HTR-8/SVneo (cell line): ENCODE measurements at regions not wholly inside any gene's neighbourhood (a gene's known extent, or its start where the extent isn't known, plus 50 kb on each side); places are given as distances from the start of the nearest gene placed in this dataset.

Experiments used
- DNase-seq: peaks from one replicate; pipeline ENCODE4 v3.0.0; 2011; ENCODE audit warnings: low spot score, mixed read lengths; ENCODE audit not compliant: insufficient read length
- FAIRE-seq: peaks from 2 replicates; lab custom pipeline; 2011; peaks lifted over from hg19 to GRCh38; lab: Jason Lieb, UNC

DNA sequence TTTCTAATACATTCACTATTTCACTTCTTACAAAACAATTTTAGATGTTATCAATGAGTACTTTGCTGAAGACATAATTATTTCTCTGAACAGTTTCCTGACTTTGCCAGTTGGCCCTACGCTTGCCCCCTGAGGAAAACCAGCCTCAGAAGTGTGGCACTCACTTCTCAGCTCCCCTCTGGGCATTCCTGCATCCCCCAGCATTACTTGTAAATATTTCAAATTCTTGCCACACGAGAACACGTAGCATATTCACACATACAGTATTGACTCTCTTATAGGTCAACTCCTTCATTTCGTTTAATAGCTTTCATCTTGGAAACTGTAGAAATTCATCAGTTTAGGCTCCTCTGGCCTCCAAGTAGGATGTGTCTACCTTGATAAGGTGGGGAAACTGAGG, 65.2 kb downstream of the OTX2 start:
- FAIRE-seq (no peak), DNase-seq (no peak)

DNA sequence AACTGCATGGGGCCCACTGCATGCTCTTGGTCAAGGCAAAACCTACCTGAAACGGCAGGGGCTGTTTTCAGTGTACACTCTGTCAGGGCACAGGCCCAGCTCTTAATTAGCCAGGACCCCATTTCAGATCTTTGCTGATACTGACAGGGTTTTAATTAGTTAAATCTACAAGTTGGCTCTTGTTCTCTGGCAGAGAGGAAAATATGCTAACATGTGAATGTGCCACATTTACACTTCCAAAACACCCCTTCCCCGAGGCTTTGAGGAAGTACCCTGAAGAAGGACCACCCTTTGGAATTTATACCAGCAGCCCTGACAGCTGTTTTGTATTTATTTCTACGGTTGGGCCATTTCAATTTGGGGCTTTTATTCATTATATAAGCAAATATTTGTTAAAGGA, 66.3 kb downstream of the OTX2 start:
- DNase-seq (no peak), FAIRE-seq (peak; percentile 48)

DNA sequence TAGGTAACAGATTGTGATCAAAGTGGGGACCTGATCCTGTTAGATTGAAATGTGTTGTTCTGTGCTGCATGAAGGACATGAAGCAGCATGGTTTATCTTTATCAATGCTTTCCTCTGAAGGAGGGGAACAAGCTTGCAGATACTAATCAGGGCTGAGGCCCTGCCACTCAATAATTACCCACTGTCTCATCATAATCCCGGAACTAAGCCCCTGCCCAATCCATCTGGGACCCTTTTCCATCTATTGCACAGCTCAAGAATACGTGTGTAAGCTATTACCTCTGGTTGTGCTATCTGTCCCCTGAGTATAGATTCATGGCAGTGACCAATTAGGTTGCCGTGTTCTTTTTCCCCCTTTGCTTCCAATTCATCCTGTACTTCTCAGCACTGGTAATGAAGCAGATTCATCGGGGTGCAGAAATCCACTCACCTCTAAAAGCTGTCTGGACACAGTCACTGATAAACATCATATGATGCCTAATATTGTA, 67.8 kb downstream of the OTX2 start:
- FAIRE-seq (peak; percentile 92), DNase-seq (no peak)

DNA sequence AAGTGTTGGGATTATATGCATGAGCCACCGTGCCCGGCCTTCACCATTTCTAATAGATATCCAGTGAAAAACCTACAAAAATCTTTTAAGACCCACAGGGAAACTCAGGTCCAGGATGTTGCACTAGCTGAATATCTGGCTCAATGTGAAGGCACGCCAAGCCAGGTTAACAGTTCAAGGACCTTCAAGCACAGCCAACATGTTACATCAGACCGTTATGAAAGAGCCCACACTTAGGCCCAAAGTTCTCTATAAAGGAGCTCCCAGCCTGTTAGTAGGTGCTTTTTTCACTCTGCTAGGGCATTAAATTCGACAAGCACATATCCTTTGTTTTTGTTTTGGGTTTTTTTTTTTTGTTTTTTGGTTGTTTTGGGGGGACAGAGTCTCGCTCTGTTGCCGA, 69.0 kb downstream of the OTX2 start:
- FAIRE-seq: no peak
- DNase-seq: no peak

DNA sequence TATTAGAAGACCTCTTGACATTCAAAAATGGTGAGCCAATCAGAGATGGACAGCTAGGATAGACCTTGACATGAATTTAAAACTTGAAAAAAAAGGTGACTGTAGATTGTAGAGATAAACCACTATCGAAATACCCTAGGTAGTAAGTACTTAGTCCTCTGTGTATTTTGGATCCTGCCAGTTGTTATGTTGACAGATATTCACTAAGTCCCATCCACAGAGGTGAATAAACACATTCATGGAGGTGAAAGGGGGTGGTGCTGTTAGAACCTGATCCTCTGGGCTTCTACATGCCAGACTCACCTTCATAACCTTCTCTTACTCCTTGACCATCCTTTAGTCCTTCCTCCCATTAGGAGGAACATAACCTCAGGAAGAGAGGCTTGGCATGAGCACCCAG, 72.3 kb downstream of the OTX2 start:
- FAIRE-seq (peak; percentile 93), DNase-seq (no peak)

DNA sequence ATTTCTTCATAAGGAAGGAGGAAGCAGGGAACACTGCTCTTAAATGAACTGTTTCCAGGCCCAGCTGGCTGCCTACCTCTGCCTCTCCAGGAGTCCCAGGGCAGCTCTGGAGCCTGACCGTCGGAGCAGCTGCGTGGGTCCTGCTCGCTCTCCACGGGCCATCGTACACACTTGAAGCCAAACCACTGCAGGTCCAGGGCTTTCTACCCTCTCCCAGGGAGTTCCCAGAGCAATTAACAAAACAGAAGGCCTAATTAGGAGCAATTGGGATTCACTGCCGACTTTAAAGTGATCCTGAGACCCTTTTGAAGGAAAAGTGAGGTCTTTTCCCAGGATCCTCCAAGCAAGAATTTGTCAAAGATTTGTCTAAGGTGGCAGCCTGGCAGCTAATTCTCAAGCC, 76.9 kb downstream of the OTX2 start:
- DNase-seq: no peak
- FAIRE-seq: no peak

DNA sequence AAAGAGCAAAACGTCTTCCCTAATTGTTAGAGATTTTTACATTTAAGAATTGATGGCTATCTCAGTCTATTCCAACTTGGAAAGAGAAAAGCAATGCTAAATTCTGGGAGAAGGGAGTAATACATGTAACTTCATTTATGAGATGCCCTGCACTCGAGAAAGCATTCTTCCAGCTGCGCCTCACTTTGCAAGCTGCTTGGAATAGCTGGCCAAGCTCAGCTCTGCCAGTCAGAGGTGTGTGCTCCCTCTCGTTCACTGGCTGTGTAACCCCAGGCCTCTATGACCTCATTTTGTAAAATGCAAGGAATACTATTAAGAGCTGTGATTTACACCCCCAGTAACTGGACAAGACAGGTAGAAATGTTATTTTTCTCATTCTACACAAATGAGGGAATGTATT, 79.1 kb downstream of the OTX2 start:
- no peak for FAIRE-seq
- no peak for DNase-seq

DNA sequence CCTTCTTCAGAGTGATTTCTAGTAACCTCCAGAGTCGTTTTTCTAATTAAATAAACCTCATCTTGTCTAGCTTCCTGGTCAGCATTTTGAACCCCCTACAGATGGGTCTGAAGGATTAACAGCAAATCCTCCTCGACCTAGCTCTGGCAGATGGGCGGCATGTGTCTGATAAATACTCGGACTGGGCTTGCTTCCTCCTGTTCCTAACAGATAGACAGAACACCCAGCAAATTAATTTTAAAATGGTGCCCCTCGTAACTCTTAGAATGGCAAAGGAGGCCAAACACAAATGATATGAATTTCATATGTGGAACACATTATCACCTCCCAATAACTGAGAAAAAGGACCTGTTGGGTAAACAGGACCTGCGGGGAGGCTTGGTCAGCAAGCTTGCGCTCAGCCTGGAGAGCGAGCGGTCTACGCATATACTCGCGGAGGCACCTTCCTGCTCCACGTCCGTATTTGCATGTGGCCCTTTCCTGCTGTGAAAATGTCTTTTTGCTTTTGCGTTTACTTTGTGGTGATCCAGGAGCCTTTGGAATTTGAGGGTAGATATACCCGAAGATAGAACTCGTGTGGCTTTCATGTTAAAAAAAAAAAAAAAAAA, 79.6 kb downstream of the OTX2 start:
- DNase-seq (no peak), FAIRE-seq (no peak)

DNA sequence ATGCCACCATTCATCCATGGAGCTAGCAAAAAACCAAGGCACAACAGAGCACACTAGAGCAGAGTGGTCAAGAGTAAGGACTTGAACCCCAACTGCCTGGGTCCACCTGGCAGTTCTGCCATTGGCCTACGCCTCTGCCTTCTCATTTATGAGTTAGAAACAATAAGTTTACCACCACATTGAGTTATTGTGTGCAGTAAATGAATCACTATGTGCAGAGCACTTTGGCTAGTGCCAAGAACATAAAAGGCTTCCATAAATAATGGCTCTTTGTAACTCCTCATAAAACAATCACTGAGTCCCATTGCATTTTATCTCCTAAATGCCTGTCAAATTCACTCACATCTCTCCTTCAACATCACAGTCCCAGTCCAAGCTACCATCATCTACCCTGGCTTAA, 86.3 kb downstream of the OTX2 start:
- FAIRE-seq (no peak), DNase-seq (no peak)

DNA sequence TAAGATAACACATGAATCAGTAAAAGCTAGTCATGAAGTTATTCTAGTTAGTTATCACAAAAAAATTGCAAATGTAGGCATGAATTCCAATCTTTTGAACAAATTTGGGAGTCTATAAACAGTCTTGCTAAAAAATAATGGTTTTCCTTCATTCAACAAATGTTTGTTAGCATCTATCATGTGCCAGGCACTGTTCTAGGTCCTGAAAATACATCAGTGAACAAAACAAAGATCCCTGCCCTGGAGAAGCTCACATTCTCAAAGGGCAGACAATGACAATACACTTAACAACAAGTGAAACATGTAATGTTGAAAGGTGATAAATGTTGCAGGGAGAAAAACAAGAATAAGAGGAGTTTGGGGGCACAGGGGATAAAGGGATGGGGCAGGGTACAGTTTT, 86.9 kb downstream of the OTX2 start:
- DNase-seq (no peak), FAIRE-seq (peak; percentile 28)

DNA sequence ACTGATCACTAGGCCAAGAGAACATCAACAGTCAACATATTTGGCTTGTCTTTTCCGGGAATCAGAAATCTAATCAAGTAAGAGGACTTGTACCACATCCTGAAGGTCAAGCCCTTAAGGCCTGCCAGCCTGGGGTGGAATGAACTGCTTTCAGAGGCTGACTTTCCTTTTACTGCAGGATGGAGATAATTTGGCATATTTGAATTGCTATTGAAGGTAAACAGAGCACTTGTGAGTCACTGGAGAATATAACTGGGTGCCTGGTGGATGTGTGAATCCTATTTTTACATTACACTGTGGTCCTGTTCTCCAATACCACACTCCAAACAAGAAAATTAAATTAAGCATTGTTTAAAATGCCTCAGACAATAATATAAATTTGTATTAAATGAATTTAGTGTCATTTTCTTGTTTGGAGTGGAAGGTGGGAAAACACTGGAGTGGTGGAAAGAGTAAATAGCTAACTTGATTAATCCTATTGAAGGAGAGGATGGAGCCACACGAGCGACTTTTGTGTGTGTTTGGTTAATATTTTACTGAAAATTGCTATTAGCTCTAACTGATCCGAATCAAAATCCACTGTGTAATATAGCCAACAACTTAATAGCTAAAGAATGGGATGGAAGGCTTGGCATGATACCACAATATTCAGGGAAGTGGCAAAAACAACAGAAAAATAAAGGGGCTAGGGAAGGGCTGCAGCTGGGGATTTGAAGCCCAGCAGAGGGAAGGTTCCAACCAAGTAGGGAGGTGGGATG, 89.4 kb downstream of the OTX2 start:
- DNase-seq (no peak), FAIRE-seq (no peak)

DNA sequence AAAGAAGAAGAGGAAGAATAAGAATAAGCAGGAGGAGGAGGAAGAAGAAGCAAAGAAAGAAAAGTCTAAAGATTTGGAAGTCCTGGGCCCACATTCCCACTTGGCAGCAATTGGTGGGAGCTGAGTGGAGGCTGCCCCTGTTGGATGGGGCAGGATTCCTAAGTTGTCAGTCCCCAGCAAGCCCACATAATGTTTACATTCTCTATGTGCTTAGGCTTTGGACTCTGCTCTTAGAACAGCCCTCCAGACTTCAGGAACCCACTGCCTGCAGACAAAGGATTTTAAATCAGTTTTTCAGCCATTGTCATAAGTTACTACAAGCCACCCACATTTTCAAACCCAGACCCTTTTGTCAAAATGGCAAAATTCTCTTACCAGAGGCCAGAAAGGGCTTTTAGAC, 92.0 kb downstream of the OTX2 start:
- DNase-seq (no peak), FAIRE-seq (no peak)

DNA sequence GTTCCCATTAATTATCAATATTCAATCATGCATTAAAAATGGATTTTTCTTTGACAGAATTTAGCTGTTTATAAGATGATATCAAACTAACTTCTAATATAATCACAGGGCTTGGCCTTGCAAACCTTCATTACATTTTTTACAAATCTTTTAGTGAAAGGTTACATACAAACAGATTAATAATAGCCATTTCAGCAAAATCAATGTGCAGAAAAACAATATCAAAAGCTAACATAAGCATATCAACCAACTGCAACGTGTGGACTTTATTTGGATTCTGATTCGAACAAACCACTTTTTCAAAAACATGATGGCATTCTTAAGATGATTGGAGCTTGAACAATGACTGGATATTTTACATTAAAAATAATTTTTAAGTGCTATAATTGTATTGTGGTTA, 93.6 kb downstream of the OTX2 start:
- no peak for DNase-seq
- no peak for FAIRE-seq

DNA sequence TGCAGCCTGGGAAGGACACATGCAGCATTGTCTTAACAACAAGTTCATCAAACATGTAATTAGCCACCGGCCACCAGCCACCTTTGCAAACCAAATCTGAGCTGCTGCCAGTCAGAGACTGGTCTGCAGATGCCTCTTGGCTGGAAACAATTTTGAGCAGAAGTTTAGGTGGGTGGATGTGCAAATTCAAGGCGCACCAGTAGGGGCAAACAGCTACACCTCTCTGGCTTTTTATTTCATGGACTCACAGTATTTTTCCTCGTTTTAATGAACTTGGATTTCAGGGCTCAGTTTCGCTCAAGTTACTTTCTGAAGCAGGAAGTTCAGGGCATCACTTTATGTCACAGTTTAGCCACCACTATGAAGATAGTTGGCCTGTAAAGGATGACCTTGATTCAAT, 94.3 kb downstream of the OTX2 start:
- no peak for DNase-seq
- FAIRE-seq: peak; percentile 58

DNA sequence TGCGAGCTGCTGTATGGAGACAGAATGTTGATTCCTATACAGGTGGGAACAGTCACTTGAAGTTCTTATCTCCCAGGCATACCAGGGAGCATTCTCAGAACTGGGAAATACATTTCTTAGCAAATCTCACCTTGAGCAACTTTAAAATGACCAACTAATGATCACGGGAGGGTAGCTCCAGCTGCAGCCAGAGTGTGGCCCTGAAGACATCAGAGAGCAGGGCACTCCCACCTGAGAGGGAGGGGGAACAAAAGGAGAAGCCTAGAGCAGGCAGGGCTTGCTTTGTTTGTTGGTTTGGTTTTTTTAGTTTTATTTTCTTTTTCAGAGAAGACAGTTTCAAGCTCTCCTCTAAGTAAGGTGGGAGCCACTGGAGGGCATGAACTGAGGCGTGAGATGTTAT, 101.1 kb downstream of the OTX2 start:
- FAIRE-seq: peak; percentile 80
- DNase-seq: no peak

DNA sequence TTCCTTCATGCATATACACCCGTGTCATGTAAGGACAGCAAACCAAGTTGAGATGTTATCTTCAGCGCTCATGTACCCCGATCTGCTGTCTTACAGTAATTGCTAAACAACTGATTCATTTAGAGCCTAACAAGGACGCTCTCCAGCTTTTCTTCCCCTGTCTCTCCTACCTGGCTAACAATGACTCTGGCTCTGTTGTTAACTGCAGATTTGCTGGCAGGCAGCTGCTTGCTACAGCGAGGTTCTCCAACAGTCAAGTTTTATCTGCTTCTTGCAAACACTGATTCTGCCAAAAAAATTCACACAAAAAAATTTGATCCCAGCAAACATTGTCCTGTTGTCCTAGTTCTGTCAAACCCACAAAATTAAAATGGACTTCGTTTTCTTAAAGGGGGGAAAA, 101.6 kb downstream of the OTX2 start:
- DNase-seq: no peak
- FAIRE-seq: no peak

DNA sequence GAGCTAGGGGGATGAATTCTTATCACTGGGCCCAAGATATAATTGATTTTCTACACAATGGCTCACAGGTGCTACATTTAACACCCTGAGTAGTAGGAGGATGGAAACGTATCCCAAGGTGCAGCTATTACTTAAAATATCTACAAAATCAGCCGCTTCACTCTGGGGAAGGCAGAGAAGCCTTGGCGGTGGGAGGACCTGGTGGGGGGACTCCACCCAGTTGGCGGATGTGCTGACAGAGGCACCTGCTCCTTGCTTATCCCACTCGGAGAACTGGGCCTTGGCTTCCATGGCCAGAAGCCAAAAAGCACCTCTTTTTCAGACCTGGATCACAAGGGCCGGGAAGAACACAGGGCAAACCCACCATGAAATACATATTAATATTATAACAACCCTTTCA, 106.3 kb downstream of the OTX2 start:
- DNase-seq (no peak), FAIRE-seq (no peak)

DNA sequence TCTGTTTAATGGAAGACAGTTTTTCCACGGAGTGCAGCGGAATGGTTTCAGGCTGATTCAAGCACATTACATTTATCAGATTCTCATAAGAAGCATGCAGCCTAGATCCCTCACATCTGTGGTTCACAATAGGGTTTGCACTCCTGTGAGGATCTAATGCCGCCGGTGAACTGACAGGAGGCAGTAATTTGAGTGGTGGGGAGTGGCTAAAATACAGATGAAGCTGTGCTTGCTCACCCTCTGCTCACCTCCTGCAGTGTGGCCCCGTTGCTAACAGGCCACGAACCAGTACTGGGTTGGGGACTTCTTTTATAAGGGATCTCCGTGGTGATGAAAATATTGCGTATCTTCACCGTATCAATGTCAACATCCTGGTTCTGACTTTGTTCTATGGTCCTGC, 107.8 kb downstream of the OTX2 start:
- no peak for FAIRE-seq
- no peak for DNase-seq
